GM12878 (cell line): ENCODE measurements at regions not wholly inside any gene's neighbourhood (a gene's known extent, or its start where the extent isn't known, plus 50 kb on each side); places are given as distances from the start of the nearest gene placed in this dataset.

Source experiments
- ATAC-seq: fragments of 200-7000 bp; cut with Tn5 transposase; 3 replicates; pipeline ENCODE4 v1.9.1; 2020; ENCODE audit warnings: mild to moderate bottlenecking, moderate library complexity
- BruUV-seq: library from RNA; stranded (reverse); fragments of 400-500 nt; replicated peaks from 2 replicates; lab custom pipeline; 2021; lab: Mats Ljungman, UMichigan
- CTCF ChIA-PET: fragments of 300-600 bp; sonication (Branson Sonifier 250); formaldehyde crosslinking; extraction: SDS; loops from one replicate; lab custom pipeline; 2021; ENCODE audit warnings: inconsistent platforms; lab: Yijun Ruan, JAX
- POLR2A ChIA-PET: fragments of 350-600 bp; formaldehyde crosslinking; extraction: SDS; loops from one replicate; lab custom pipeline; 2021; ENCODE audit warnings: inconsistent platforms; lab: Charles Lee
- RAD21 ChIA-PET: fragments of 300-600 bp; sonication (Branson Sonifier 250); formaldehyde crosslinking; loops from one replicate; lab custom pipeline; 2023; ENCODE audit warnings: antibody characterized with exemption; ENCODE audit not compliant: unreplicated experiment; lab: Charles Lee
- SMC1A ChIA-PET: fragments of 300-600 bp; sonication (Branson Sonifier 250); formaldehyde crosslinking; loops from one replicate; lab custom pipeline; 2023; ENCODE audit not compliant: unreplicated experiment, uncharacterized antibody; lab: Charles Lee
- DNase-seq: peaks from one replicate; pipeline ENCODE4 v3.0.0-alpha.2; 2011; ENCODE audit warnings: low read depth, low spot score
- FAIRE-seq: peaks from 3 replicates; lab custom pipeline; 2011; peaks lifted over from hg19 to GRCh38; lab: Jason Lieb, UNC
- H2AFZ ChIP-seq: 2 replicates; pipeline ENCODE4 v1.6.0; 2011; ENCODE audit warnings: low read depth, low read length, control low read depth; ENCODE audit not compliant: control insufficient read depth
- H3K27ac ChIP-seq: 2 replicates; pipeline ENCODE4 v1.5.1; 2011; ENCODE audit warnings: control low read depth; ENCODE audit not compliant: control insufficient read depth, insufficient read depth
- H3K27me3 ChIP-seq, 2 experiments: replicated peaks in 1 of 2; 2 replicates each; pipeline versions ENCODE4 v1.6.0 to v1.6.1; 2011; ENCODE audit warnings: low read length in 1 of 2; ENCODE audit not compliant: control insufficient read depth in 2 of 2, insufficient read depth in 2 of 2
- H3K36me3 ChIP-seq, 2 experiments: 2 replicates each; pipeline ENCODE4 v1.5.1; 2011; ENCODE audit warnings: low read length in 1 of 2; ENCODE audit not compliant: control insufficient read depth in 2 of 2, insufficient read depth in 2 of 2
- H3K4me1 ChIP-seq: 2 replicates; pipeline ENCODE4 v1.6.1; 2011; ENCODE audit warnings: mild to moderate bottlenecking, low read length, moderate library complexity, mixed read lengths; ENCODE audit not compliant: control insufficient read depth, insufficient read depth
- H3K4me2 ChIP-seq: 2 replicates; pipeline ENCODE4 v1.6.0; 2011; ENCODE audit warnings: control low read depth; ENCODE audit not compliant: control insufficient read depth, insufficient read depth
- H3K4me3 ChIP-seq: fragments of 200-600 bp; sonication (generic); 2 replicates; pipeline ENCODE4 v1.5.1; 2016
- H3K79me2 ChIP-seq: 2 replicates; pipeline ENCODE4 v1.6.0; 2011; ENCODE audit warnings: low read length; ENCODE audit not compliant: control insufficient read depth, insufficient read depth
- H3K9ac ChIP-seq: 2 replicates; pipeline ENCODE4 v1.8.0; 2011; ENCODE audit warnings: low read length, control low read depth, mixed read lengths; ENCODE audit not compliant: control insufficient read depth, insufficient read depth
- H3K9me3 ChIP-seq: replicated peaks from 3 replicates; pipeline ENCODE4 v1.5.1; 2011; ENCODE audit warnings: mild to moderate bottlenecking, low read length; ENCODE audit not compliant: control insufficient read depth, insufficient read depth
- H4K20me1 ChIP-seq: 2 replicates; pipeline ENCODE4 v1.6.0; 2011; ENCODE audit not compliant: control insufficient read depth, insufficient read depth
- BCL11A ChIP-seq: IDR thresholded peaks from 2 replicates; pipeline ENCODE4 v1.6.1; 2011; ENCODE audit warnings: low read depth, low read length
- MTA2 ChIP-seq: fragments of 450-650 bp; IDR thresholded peaks from 2 replicates; pipeline ENCODE4 v1.6.1; 2016; ENCODE audit warnings: low read depth, mild to moderate bottlenecking, moderate library complexity
- SRF ChIP-seq, 2 experiments: IDR thresholded peaks; 2 replicates each; pipeline ENCODE4 v1.6.1; 2011; ENCODE audit warnings: low read depth in 2 of 2, low read length in 2 of 2, mild to moderate bottlenecking in 1 of 2, moderate library complexity in 1 of 2
- TAF1 ChIP-seq: IDR thresholded peaks from 2 replicates; pipeline ENCODE4 v1.6.1; 2011; ENCODE audit warnings: mild to moderate bottlenecking, low read depth, low read length, borderline replicate concordance
- WGBS: methylation state at CpG from one replicate; pipeline ENCODE4 v1.1.6; 2016; ENCODE audit warnings: low lambda C conversion rate; ENCODE audit not compliant: insufficient replicate concordance, insufficient coverage; ENCODE audit errors: missing lambda C conversion rate; 5-methylcytosine and 5-hydroxymethylcytosine counted together
- in situ Hi-C: fragments of 300-500 bp; cut with MboI; formaldehyde crosslinking; loops from 9 replicates; pipeline ENCODE4 v1.14.3; 2018; ENCODE audit warnings: mixed read lengths
- intact Hi-C: fragments of 100-400 bp; cut with micrococcal nuclease; formaldehyde crosslinking; loops from one replicate; pipeline ENCODE4 v1.14.2; 2022; ENCODE audit not compliant: unreplicated experiment
- TF ChIP-seq, protein P1 (sequence below): fragments of 450-650 bp; IDR thresholded peaks from 2 replicates; pipeline ENCODE4 v1.6.1; 2018; ENCODE audit warnings: mild to moderate bottlenecking, low read depth, moderate library complexity; ENCODE audit not compliant: partially characterized antibody
- TF ChIP-seq, protein P2 (sequence below): fragments of 450-650 bp; IDR thresholded peaks from 2 replicates; pipeline ENCODE4 v1.6.1; 2017; ENCODE audit warnings: mild to moderate bottlenecking, moderate library complexity

DNA sequence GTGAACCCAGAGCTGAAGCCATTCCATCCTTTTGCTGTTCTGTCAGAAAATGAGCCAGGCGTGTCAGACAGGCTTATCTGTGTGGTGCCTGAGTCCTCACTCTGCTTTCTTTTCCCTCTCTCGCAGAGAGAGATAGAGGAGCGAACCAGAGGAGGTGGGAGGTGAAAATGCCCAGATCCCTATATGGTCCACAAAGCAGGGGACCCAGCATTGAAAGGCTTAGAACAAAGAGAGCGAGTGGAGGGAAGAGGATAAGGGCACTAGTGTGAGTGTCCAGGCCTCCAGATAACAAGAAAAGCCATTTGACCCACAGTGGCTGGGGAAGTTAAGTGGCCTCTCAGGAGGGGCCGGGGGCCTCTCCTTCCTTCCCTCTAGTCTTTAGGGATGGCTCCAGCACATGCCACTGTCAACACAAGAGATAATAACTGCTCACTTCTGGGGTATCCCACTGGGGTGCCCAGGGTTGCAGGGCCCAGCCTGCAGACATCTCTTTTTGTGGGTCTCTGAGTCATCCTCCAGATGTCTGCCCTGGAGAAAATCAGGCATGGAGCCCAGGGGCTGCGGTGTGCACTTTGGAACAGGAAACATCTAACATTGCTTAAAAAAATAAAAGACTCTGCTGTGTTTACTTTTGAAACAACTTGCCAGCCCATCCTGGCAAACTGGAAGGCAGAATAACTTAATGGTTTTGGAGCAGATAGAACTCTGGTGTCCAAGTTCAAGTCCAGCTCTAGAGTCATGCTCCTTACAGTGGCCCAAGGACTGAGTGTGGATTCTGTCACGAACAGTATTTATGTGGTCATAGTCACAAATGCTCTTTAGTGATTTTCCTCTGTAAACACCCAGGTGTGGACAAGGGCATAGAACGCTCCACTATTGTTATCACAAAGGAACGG is 189.5 kb downstream of the CXCL12 start:
- Histone ChIP-seq H3K9ac (no peak overlapping the region), H3K4me1 (no peaks in the 10 kb centered on the region), H3K36me3 (no peaks in the 10 kb centered on the region), H3K4me3 (no peak overlapping the region)
- intact Hi-C loops = no loop called here
- TF ChIP-seq TAF1 = no peak
- no peak for TF ChIP-seq MTA2
- TF ChIP-seq, all 136 proteins: peak for 0
- no peak for DNase-seq
- ChIA-PET CTCF (no interaction called here), SMC1A (no interaction called here), POLR2A (no interaction called here), RAD21 (no interaction called here)
- Histone ChIP-seq H3K9me3 (no peaks in the 10 kb centered on the region), H4K20me1 (no peaks in the 10 kb centered on the region), H2AFZ (no peak overlapping the region), H3K79me2 (no peaks in the 10 kb centered on the region), H3K27me3 (no peaks in the 10 kb centered on the region), H3K4me2 (no peak overlapping the region), H3K27ac (no peak overlapping the region)
- no peak for ATAC-seq
- WGBS = 39% methylated on average over 9 of the region's 9 CpGs
- no TSS peak for BruUV-seq
- in situ Hi-C loops = no loop called here
- FAIRE-seq = no peak

DNA sequence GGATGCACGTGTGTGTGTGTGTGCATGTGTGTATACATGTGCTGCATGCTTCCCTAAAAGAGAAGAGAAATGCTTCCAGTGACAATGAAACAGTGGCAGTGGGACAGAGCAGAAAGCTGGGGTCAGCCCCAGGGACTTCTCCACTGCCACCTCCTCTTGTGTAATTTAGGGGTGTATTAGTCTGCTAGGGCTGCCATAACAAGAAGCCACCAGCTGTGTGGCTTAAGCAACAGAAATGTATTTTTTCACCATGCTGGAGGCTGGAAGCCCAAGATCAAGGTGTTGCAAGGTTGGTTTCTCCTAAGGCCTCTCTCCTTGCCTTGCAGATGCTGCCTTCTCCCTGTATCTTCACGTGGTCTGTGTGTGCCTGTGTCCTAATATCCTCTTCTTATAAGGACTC is 190.5 kb downstream of the CXCL12 start:
- no peaks in the 10 kb centered on the region for H3K36me3 ChIP-seq
- POLR2A ChIA-PET = no interaction called here
- WGBS = 19% methylated on average over 2 of the region's 2 CpGs
- CTCF ChIA-PET = no interaction called here
- no peak overlapping the region for H3K27ac ChIP-seq
- H3K79me2 ChIP-seq = no peaks in the 10 kb centered on the region
- H3K4me2 ChIP-seq = no peak overlapping the region
- H3K4me1 ChIP-seq = no peaks in the 10 kb centered on the region
- intact Hi-C loops = no loop called here
- no peaks in the 10 kb centered on the region for H4K20me1 ChIP-seq
- ATAC-seq (no peak), DNase-seq (no peak), FAIRE-seq (no peak)
- no TSS peak for BruUV-seq
- TF ChIP-seq, protein P1, sequence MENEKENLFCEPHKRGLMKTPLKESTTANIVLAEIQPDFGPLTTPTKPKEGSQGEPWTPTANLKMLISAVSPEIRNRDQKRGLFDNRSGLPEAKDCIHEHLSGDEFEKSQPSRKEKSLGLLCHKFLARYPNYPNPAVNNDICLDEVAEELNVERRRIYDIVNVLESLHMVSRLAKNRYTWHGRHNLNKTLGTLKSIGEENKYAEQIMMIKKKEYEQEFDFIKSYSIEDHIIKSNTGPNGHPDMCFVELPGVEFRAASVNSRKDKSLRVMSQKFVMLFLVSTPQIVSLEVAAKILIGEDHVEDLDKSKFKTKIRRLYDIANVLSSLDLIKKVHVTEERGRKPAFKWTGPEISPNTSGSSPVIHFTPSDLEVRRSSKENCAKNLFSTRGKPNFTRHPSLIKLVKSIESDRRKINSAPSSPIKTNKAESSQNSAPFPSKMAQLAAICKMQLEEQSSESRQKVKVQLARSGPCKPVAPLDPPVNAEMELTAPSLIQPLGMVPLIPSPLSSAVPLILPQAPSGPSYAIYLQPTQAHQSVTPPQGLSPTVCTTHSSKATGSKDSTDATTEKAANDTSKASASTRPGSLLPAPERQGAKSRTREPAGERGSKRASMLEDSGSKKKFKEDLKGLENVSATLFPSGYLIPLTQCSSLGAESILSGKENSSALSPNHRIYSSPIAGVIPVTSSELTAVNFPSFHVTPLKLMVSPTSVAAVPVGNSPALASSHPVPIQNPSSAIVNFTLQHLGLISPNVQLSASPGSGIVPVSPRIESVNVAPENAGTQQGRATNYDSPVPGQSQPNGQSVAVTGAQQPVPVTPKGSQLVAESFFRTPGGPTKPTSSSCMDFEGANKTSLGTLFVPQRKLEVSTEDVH = no peak
- TF ChIP-seq MTA2 = no peak
- TF ChIP-seq, protein P2, sequence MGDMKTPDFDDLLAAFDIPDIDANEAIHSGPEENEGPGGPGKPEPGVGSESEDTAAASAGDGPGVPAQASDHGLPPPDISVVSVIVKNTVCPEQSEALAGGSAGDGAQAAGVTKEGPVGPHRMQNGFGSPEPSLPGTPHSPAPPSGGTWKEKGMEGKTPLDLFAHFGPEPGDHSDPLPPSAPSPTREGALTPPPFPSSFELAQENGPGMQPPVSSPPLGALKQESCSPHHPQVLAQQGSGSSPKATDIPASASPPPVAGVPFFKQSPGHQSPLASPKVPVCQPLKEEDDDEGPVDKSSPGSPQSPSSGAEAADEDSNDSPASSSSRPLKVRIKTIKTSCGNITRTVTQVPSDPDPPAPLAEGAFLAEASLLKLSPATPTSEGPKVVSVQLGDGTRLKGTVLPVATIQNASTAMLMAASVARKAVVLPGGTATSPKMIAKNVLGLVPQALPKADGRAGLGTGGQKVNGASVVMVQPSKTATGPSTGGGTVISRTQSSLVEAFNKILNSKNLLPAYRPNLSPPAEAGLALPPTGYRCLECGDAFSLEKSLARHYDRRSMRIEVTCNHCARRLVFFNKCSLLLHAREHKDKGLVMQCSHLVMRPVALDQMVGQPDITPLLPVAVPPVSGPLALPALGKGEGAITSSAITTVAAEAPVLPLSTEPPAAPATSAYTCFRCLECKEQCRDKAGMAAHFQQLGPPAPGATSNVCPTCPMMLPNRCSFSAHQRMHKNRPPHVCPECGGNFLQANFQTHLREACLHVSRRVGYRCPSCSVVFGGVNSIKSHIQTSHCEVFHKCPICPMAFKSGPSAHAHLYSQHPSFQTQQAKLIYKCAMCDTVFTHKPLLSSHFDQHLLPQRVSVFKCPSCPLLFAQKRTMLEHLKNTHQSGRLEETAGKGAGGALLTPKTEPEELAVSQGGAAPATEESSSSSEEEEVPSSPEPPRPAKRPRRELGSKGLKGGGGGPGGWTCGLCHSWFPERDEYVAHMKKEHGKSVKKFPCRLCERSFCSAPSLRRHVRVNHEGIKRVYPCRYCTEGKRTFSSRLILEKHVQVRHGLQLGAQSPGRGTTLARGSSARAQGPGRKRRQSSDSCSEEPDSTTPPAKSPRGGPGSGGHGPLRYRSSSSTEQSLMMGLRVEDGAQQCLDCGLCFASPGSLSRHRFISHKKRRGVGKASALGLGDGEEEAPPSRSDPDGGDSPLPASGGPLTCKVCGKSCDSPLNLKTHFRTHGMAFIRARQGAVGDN = no peak
- TF ChIP-seq SRF (IDR thresholded peaks at IDR 0.05; ENCODE audit: low read depth in 2 of 2, low read length in 2 of 2) = no peak
- no peak for TF ChIP-seq BCL11A
- no peak for TF ChIP-seq TAF1
- in situ Hi-C loops = no loop called here
- H3K9me3 ChIP-seq = no peaks in the 10 kb centered on the region
- H3K9ac ChIP-seq = no peak overlapping the region
- H3K4me3 ChIP-seq = no peak overlapping the region
- no peaks in the 10 kb centered on the region for H3K27me3 ChIP-seq
- SMC1A ChIA-PET = no interaction called here
- RAD21 ChIA-PET = no interaction called here
- no peak overlapping the region for H2AFZ ChIP-seq
